DND-41 (cell line): ENCODE measurements at regions not wholly inside any gene's neighbourhood (a gene's known extent, or its start where the extent isn't known, plus 50 kb on each side); places are given as distances from the start of the nearest gene placed in this dataset.

ENCODE experiments used
- ATAC-seq: fragments of 200-7000 bp; cut with Tn5 transposase; 3 replicates; pipeline ENCODE4 v1.9.1; 2021; ENCODE audit warnings: low read depth; ENCODE audit not compliant: insufficient read depth
- DNase-seq: peaks from one replicate; pipeline ENCODE4 v3.0.0-alpha.2; 2020
- H2AFZ ChIP-seq: 2 replicates; pipeline ENCODE4 v1.6.0; 2012; ENCODE audit warnings: low read depth, low read length
- H3K27ac ChIP-seq: 2 replicates; pipeline ENCODE4 v1.5.1; 2012; ENCODE audit warnings: low read length, inconsistent platforms
- H3K27me3 ChIP-seq: fragments of 200-600 bp; sonication (generic); 2 replicates; pipeline ENCODE4 v1.6.0; 2012; ENCODE audit warnings: low read length, mild to moderate bottlenecking, inconsistent platforms; ENCODE audit not compliant: insufficient read depth, poor library complexity
- H3K36me3 ChIP-seq: 2 replicates; pipeline ENCODE4 v1.5.1; 2012; ENCODE audit warnings: low read length, inconsistent platforms; ENCODE audit not compliant: insufficient read depth
- H3K4me1 ChIP-seq: 2 replicates; pipeline ENCODE4 v1.5.1; 2012; ENCODE audit warnings: mild to moderate bottlenecking, low read length; ENCODE audit not compliant: insufficient read depth
- H3K4me2 ChIP-seq: 2 replicates; pipeline ENCODE4 v1.6.0; 2012; ENCODE audit warnings: mild to moderate bottlenecking, moderate library complexity, low read length, inconsistent platforms; ENCODE audit not compliant: insufficient read depth
- H3K4me3 ChIP-seq, 2 experiments: fragments of 200-600 bp in 1 of 2; shearing (Covaris generic) in 1 of 2; 2 replicates each; pipeline ENCODE4 v1.5.1; 2012 to 2016; ENCODE audit warnings: inconsistent platforms in 2 of 2, low read length in 2 of 2, mild to moderate bottlenecking in 2 of 2, low read depth in 1 of 2, moderate library complexity in 1 of 2
- H3K79me2 ChIP-seq: 2 replicates; pipeline ENCODE4 v1.6.0; 2012; ENCODE audit warnings: low read length, inconsistent platforms; ENCODE audit not compliant: insufficient read depth
- H3K9ac ChIP-seq: 2 replicates; pipeline ENCODE4 v1.6.0; 2012; ENCODE audit warnings: low read depth, mild to moderate bottlenecking, inconsistent platforms, low read length, moderate library complexity
- H3K9me3 ChIP-seq: 2 replicates; pipeline ENCODE4 v1.5.1; 2012; ENCODE audit warnings: low read length, moderate library complexity, mild to moderate bottlenecking, inconsistent platforms; ENCODE audit not compliant: insufficient read depth, severe bottlenecking
- H4K20me1 ChIP-seq: 2 replicates; pipeline ENCODE4 v1.6.0; 2012; ENCODE audit warnings: low read length; ENCODE audit not compliant: insufficient read depth
- EZH2 ChIP-seq: IDR thresholded peaks from 3 replicates; pipeline ENCODE4 v1.6.1; 2012; ENCODE audit warnings: borderline replicate concordance, low read depth, mild to moderate bottlenecking, moderate library complexity, low read length, inconsistent platforms; ENCODE audit not compliant: severe bottlenecking
- TF ChIP-seq, protein P1 (sequence below): IDR thresholded peaks from 2 replicates; pipeline ENCODE4 v1.5.1; 2012; ENCODE audit warnings: borderline replicate concordance, low read length, moderate library complexity, mild to moderate bottlenecking; ENCODE audit not compliant: poor library complexity, severe bottlenecking; ENCODE audit errors: extremely low read depth

DNA sequence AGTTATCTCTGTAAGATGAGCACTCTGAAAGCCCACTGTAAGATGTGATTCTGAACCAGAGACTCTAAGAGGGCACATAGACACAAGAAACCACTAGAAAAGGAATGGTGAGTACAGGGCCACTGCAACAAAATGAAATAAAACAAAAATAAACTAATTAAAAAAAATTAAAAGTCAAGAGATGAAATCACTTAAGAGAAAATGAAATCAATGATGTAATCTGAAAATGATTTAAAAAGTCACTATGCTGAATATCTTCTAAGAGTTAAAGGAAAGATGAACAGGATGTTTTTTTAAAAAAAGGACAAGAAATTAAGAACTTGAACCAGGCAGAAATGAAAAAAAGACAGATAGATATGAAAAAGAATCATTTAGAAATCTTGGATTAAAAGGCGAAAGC, 110.6 kb upstream of the OLIG2 start:
- Histone ChIP-seq H4K20me1 (no peaks in the 10 kb centered on the region), H3K27ac (no peak overlapping the region), H3K4me1 (peaks cover 21% of the 10 kb centered on the region), H3K36me3 (no peaks in the 10 kb centered on the region), H3K9me3 (no peaks in the 10 kb centered on the region), H3K4me2 (peak overlapping the region; percentile 37; the same call in 1 of the 2 replicates), H3K79me2 (no peaks in the 10 kb centered on the region), H3K27me3 (no peaks in the 10 kb centered on the region), H3K4me3 (no peak overlapping the region), H3K9ac (no peak overlapping the region), H2AFZ (no peak overlapping the region)
- ATAC-seq (peak; percentile 41; the same call in 2 of the 3 replicates), DNase-seq (no peak)
- no peak for TF ChIP-seq EZH2
- TF ChIP-seq, protein P1, sequence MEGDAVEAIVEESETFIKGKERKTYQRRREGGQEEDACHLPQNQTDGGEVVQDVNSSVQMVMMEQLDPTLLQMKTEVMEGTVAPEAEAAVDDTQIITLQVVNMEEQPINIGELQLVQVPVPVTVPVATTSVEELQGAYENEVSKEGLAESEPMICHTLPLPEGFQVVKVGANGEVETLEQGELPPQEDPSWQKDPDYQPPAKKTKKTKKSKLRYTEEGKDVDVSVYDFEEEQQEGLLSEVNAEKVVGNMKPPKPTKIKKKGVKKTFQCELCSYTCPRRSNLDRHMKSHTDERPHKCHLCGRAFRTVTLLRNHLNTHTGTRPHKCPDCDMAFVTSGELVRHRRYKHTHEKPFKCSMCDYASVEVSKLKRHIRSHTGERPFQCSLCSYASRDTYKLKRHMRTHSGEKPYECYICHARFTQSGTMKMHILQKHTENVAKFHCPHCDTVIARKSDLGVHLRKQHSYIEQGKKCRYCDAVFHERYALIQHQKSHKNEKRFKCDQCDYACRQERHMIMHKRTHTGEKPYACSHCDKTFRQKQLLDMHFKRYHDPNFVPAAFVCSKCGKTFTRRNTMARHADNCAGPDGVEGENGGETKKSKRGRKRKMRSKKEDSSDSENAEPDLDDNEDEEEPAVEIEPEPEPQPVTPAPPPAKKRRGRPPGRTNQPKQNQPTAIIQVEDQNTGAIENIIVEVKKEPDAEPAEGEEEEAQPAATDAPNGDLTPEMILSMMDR, result no peak

DNA sequence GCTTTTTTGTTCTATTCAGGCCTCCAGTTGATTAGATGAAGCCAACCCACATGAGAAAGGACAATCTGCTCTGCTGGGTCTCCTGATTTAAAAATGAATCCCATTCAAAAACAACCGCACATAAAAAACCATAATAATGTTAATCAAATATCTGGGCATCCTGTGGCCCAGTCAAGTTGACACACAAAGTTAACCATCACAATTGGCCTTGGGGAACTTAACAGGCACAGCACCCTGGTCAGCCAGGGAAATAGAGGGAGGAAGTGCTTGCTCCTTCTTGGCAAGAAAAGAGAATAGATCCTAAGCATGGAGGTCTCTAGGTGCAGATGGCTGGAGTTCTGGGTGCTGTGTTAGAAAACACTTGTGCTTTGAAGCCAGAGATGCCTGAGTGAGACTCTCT, 109.6 kb upstream of the OLIG2 start:
- peaks cover 21% of the 10 kb centered on the region for H3K4me1 ChIP-seq
- H3K79me2 ChIP-seq, result no peaks in the 10 kb centered on the region
- no peak overlapping the region for H3K9ac ChIP-seq
- no peaks in the 10 kb centered on the region for H3K27me3 ChIP-seq
- no peak overlapping the region for H3K4me3 ChIP-seq
- H4K20me1 ChIP-seq, result no peaks in the 10 kb centered on the region
- ATAC-seq (no peak), DNase-seq (no peak)
- no peak overlapping the region for H3K27ac ChIP-seq
- H3K9me3 ChIP-seq, result no peaks in the 10 kb centered on the region
- H3K36me3 ChIP-seq, result no peaks in the 10 kb centered on the region
- no peak overlapping the region for H2AFZ ChIP-seq
- H3K4me2 ChIP-seq, result no peak overlapping the region
- no peak for TF ChIP-seq EZH2
- TF ChIP-seq, protein P1, result no peak

GRCh38 chr21:32916522-32917099, 109.1 kb upstream of the OLIG2 start:
- Histone ChIP-seq H4K20me1 (no peaks in the 10 kb centered on the region), H3K4me2 (no peak overlapping the region), H3K4me3 (no peak overlapping the region), H3K9me3 (no peaks in the 10 kb centered on the region), H3K27me3 (no peaks in the 10 kb centered on the region), H3K9ac (no peak overlapping the region), H3K27ac (no peak overlapping the region), H3K79me2 (no peaks in the 10 kb centered on the region), H3K4me1 (peaks cover 21% of the 10 kb centered on the region), H2AFZ (no peak overlapping the region), H3K36me3 (no peaks in the 10 kb centered on the region)
- TF ChIP-seq, protein P1, result peak; percentile 55
- no peak for TF ChIP-seq EZH2
- ATAC-seq (no peak), DNase-seq (peak; percentile 12)
